GM18870 (cell line): ENCODE measurements at regions not wholly inside any gene's neighbourhood (a gene's known extent, or its start where the extent isn't known, plus 50 kb on each side); places are given as distances from the start of the nearest gene placed in this dataset.

Experiments used
- ATAC-seq: cut with Tn5 transposase; IDR thresholded peaks from one replicate; pipeline ENCODE4 v1.9.1; 2021; ENCODE audit warnings: moderate library complexity; ENCODE audit not compliant: unreplicated experiment

DNA sequence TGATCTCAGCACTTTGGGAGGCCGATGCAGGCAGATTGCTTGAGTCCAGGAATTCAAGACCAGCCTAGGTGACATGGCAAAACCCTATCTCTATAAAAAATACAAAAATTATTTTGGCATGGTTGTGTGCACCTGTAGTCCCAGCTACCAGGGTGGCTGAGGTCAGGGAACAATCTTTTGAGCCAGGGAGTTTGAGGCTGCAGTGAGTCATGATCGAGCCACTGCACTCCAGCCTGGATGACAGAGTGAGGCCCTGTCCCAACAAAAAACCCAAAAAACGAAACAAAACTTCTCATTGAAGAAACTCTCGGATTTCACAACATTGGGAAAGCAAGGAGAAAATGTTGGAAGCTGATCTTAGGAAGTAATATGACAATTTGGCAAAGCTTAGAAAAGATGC, 317.3 kb upstream of the MGAT5 start:
- ATAC-seq, result no peak

DNA sequence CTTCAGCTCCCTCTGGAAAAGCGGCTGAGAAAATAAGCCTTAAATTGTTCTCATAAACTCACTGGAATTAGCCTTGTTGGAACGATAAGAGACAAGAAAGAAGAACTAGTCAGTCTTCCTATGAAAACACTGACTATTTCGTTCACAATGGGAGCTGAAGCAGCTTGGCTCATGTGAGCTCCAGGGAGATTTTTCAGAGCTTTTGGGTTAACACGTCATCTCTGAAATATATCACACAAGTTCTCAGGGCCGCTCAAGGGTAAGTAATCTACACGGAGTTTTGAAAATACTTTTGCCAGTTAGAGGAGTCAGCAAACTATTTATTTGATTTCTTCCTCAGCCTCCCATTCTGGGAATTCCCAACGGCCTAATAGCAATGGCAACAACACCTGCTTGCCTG, 316.2 kb upstream of the MGAT5 start:
- no peak for ATAC-seq

DNA sequence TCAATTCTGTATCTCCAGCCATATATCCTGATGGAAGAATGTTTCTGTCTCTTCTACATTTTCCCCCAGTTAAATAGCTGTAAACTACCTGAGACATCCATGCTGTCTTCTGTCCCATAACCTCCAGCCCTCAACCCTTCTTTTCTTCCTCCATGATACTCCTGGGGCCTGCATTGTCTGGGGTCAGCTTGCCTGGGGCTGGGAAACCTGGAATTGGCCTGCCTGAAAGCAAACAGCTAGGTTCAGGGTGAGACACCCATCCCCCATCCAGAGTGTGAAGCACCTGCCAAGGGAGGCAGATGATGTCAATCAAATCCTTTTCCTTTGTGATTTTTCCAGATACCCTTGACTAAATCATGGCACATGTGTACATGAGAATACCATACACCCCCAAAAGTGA, 313.7 kb upstream of the MGAT5 start:
- ATAC-seq, result no peak

DNA sequence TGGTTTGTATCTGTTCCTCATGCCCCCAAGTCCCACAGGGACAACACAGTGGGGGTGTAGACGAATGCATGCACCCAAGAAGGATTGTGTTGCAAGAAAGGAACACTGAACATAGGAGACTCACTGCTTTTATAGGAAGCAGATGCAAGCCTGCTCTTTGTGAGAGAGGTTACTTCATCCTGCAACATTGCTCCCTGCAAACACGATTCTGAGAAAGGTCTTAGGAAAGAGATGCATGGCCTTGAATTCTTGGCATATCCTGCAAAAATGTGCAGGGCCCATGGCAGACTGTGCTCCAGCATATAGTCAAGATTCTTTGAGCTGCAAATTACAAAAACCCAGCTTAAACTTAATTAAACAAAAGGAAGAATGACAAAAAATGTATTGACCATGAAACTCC, 312.2 kb upstream of the MGAT5 start:
- ATAC-seq, result no peak

DNA sequence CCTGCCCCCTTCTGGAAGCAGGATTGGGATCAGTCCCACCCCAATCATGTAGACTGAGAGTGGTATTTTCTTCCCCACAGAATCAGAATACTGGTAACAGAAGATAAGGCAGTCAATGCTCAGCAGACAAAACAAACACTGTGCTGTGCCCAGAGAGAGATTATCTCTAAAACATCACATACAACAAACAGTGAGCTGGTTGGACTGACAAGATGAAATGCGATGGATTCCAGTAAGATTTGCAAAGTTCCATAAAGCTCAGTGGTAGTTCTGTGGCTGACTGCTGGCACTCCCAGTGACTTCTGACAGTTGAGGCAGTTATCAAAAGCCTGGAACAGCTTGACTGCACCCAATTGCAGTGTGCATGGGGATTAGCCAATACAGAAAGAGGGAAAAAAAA, 311.5 kb upstream of the MGAT5 start:
- ATAC-seq, result no peak

DNA sequence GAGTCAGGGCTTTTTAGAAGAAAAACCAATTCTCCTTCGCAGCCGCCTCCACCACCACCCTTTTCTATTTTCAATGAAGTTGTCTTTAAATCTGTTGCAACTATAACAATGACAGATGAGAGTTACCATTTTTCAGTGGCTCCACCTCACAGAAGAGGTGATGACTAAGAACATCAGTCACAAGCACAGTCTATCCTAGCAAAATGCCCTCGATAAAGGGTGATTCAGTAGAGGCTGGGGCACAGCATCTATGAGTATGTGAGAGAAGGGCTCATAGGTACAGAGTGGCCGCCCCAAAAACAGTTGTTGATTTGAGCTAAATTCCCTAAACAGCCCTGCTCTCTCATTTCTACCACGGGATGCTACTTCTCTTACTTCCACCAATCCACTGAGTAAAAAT, 310.8 kb upstream of the MGAT5 start:
- no peak for ATAC-seq

DNA sequence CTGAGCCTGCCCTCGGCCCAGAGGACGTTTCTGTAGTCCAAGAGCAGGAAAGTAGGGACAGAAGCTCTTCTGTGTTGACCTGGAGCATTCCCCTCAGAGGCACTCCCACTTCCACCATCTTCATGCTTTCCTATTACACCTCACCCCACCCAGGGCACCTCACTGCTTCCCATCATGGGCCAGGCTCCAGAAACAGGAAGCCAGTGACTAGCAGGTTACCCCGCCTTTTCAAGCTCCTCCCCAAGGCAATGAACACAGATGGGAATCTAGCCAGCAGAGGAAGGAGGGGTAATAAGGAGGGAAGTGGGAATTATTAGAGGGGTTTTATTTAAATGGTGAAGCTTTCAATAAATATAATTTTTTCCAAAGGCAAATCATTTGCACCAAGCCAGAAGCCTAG, 308.8 kb upstream of the MGAT5 start:
- ATAC-seq, result no peak

GRCh38 chr2:133947057-133947456, 306.8 kb upstream of the MGAT5 start:
- ATAC-seq, result no peak

- ATAC-seq, result no peak
Observed at GRCh38 chr2:133948610-133949290, 305.1 kb upstream of the MGAT5 start.

DNA sequence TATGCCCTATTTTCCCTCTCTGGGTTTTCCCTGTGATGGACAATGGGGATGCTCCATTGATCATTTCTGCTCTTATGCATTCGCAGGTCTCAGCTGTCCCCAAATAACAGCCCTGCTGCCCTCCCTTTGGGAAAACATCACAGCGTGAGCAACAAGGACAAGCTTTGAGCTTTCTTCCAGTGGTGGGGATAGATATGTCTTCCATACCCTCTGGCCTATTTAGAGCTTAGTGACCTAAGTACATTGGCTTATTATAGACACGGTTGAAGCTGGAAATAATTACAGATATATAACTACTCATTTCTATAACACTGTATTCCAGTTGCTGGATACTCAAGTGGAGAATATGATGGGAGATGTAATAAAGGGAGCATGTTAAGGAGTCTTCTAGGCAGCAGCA, 304.3 kb upstream of the MGAT5 start:
- ATAC-seq, result no peak

DNA sequence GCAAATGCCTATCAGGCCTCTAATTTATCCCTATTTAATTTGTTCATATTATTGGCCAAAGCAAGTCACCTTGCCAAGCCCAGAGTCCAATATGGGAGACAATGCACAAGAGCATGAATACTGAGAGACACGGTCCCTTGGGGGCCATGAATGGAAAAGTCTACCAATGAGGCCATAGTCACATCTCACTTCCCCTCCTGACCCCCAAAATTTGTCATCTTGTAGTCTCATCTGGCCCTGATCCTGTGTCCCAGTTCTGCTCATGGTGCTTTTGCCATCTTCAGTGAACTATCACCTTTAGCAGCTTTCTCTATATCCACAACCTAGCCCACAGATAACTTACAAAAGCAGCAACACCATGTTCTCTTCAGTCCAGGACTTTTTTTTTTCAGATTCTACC, 302.7 kb upstream of the MGAT5 start:
- no peak for ATAC-seq

DNA sequence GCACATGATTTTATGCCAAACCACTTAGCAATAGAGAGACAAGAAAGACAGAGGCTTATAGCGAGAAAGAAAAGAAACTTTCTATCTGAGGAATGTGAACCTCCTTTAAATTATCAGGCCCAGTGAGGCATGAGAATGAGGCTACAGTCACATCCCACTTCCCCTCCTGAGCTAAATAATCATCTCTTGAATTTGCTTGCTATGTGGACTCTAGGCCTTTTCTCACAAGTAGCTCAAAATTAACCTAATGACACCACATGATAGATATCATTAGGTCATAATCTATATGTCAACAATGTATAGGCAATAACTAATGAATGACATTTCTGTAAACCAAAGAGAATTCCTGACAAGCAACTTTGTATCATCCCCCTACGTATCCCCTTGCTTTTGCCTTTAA, 301.5 kb upstream of the MGAT5 start:
- peak; percentile 43 for ATAC-seq

DNA sequence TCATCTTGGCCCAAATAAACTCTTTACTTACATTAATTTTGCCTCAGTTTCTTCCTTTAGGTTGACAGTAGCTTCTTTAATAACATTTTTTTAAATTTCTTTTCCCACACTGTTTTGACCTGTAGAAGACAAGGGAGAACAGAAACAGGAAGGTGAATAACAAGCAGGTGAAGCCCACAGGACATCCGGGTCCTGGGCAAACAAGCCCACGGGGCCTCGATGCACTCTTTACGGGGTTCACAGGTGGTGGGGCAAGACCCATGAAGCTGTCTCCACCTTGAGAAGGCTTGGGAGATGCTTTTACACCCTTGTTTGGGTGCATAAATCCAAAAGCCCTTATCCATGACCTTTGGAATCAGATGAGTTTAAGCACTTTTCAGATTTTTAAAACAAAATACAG, 301.0 kb upstream of the MGAT5 start:
- ATAC-seq, result no peak

- peak; percentile 65 for ATAC-seq
Observed at GRCh38 chr2:133953524-133953923, 300.3 kb upstream of the MGAT5 start.

GRCh38 chr2:133954636-133955035, 299.2 kb upstream of the MGAT5 start:
- ATAC-seq, result no peak

- no peak for ATAC-seq
Observed at GRCh38 chr2:133955169-133955568, 298.7 kb upstream of the MGAT5 start.

GRCh38 chr2:133956434-133956935, 297.4 kb upstream of the MGAT5 start:
- ATAC-seq, result no peak

- no peak for ATAC-seq
Observed at GRCh38 chr2:133957724-133958480, 296.0 kb upstream of the MGAT5 start.

GRCh38 chr2:133959066-133959465, 294.8 kb upstream of the MGAT5 start:
- ATAC-seq, result no peak

DNA sequence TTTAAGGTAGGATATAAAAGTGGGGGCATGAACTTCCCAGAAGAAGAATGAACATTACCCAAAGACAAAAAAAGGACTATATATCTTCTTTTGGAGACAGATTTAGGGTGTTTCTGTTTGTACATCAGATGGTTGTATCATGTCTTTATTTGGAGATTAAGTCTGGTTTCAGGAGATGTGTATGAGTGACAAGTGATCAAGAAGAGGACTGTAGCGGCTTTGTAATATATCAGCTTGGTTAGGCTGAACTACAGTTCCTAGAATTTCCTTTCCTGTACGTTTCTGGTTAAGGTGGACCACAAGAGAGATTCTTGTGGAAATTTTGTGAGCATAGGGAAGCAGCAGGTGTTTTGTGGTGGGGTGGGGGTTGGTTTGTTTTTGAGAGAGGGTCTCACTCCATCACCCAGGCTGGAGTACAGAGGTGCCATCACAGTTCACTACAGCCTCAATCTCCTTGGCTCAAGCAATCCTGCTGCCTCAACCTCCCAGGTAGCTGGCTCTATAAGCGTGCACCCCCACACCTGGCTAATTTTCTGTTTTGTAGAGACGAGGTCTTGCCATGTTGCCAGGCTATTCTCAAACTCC, 287.1 kb upstream of the MGAT5 start:
- no peak for ATAC-seq

DNA sequence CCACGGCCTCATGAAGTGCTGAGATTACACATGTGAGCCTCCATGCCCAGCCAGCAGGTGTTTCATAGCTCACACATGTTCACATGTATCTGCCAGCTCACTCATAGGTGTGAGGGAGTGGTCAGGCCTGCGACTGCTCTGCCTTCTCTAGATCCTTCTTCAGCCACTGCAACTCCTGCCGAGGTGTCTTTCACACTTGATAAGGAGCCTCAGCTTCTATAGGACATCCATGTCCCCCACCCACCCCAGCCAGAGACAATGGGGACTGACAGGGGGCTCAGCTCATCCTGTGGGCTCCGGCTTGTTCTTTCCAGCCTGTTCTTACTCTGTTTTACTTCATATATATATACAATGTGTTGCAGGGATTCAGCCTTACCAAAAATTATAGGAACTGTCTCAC, 286.5 kb upstream of the MGAT5 start:
- ATAC-seq, result no peak

DNA sequence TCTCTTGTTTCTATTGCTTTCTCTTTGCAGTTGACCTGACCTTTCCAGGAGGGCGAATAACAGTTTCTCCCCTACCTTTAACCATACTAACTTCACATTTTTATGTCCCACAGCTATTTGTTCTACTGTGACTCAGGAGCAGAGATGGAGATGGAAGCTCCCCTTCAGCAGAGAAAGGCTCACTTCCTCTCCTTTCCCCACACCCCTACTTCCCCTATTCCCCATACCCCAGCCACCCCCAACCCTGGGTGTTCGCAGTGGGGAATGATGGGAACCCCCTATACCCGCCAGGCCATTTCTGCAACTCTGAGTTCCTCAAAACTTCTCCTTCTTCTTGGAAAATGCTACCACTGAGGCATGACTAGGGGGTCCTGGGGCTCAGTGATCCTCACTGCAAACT, 285.4 kb upstream of the MGAT5 start:
- ATAC-seq, result no peak
